Urinary bladder (tissue), 3 donors: ENCODE measurements at regions not wholly inside any gene's neighbourhood (a gene's known extent, or its start where the extent isn't known, plus 50 kb on each side); places are given as distances from the start of the nearest gene placed in this dataset.

Experiments
- DNase-seq: peaks from one replicate; pipeline ENCODE4 v3.0.0-alpha.2; 2015; ENCODE audit errors: extremely low spot score
- H3K27ac ChIP-seq: one replicate; pipeline ENCODE4 v1.5.1; 2013; ENCODE audit warnings: low read depth, mild to moderate bottlenecking, moderate library complexity
- H3K36me3 ChIP-seq: one replicate; pipeline ENCODE4 v1.6.1; 2013; ENCODE audit warnings: mild to moderate bottlenecking, moderate library complexity; ENCODE audit not compliant: insufficient read depth
- H3K4me1 ChIP-seq: one replicate; pipeline ENCODE4 v1.6.1; 2013; ENCODE audit warnings: mild to moderate bottlenecking, moderate library complexity; ENCODE audit not compliant: insufficient read depth
- H3K4me3 ChIP-seq: one replicate; pipeline ENCODE4 v1.5.1; 2013; ENCODE audit warnings: low read depth, low read length
- WGBS: extraction: QIAGEN DNeasy Blood & Tissue Kit; methylation state at CpG from one replicate; pipeline ENCODE4 v1.1.7; 2013; 5-methylcytosine and 5-hydroxymethylcytosine counted together
- donor health status: healthy with polysubstance abuse.
- donor health status: healthy.

GRCh38 chr1:221648201-221648600, 93.7 kb downstream of the DUSP10 start:
- H3K27ac ChIP-seq = no peak overlapping the region
- no peak for DNase-seq
- H3K36me3 ChIP-seq = no peaks in the 10 kb centered on the region
- H3K4me3 ChIP-seq = no peak overlapping the region
- 82% methylated on average over 1 of the region's 1 CpG for WGBS
- H3K4me1 ChIP-seq = no peaks in the 10 kb centered on the region
